ENCODE measurements at regions not wholly inside any gene's neighbourhood (a gene's known extent, or its start where the extent isn't known, plus 50 kb on each side); places are given as distances from the start of the nearest gene placed in this dataset.

- FAIRE-seq: no peak
- DNase-seq (ENCODE audit: insufficient read length, low spot score): no peak
Measured at GRCh38 chr3:56876916-56877315, 75.2 kb upstream of the ARHGEF3 start.

- no peak for DNase-seq (ENCODE audit: insufficient read length, low spot score)
- FAIRE-seq: no peak
Measured at GRCh38 chr3:56874269-56874668, 72.5 kb upstream of the ARHGEF3 start.

GRCh38 chr3:56870436-56870835, 68.7 kb upstream of the ARHGEF3 start:
- FAIRE-seq (no peak), DNase-seq (ENCODE audit: insufficient read length, low spot score) (no peak)

- FAIRE-seq (no peak), DNase-seq (ENCODE audit: insufficient read length, low spot score) (no peak)
Measured at GRCh38 chr3:56869157-56869889, 67.6 kb upstream of the ARHGEF3 start.

- FAIRE-seq (no peak), DNase-seq (ENCODE audit: insufficient read length, low spot score) (no peak)
Measured at GRCh38 chr3:56868706-56869105, 67.0 kb upstream of the ARHGEF3 start.

GRCh38 chr3:56867671-56868070, 65.9 kb upstream of the ARHGEF3 start:
- FAIRE-seq (no peak), DNase-seq (ENCODE audit: insufficient read length, low spot score) (no peak)

- DNase-seq (ENCODE audit: insufficient read length, low spot score) (no peak), FAIRE-seq (no peak)
Measured at GRCh38 chr3:56864918-56865524, 63.3 kb upstream of the ARHGEF3 start.

- DNase-seq (ENCODE audit: insufficient read length, low spot score) (no peak), FAIRE-seq (no peak)
Measured at GRCh38 chr3:56864090-56864489, 62.3 kb upstream of the ARHGEF3 start.

GRCh38 chr3:56862352-56863062, 60.8 kb upstream of the ARHGEF3 start:
- DNase-seq (ENCODE audit: insufficient read length, low spot score) (peak; percentile 30), FAIRE-seq (no peak)

GRCh38 chr3:56861511-56861910, 59.8 kb upstream of the ARHGEF3 start:
- FAIRE-seq (no peak), DNase-seq (ENCODE audit: insufficient read length, low spot score) (no peak)

GRCh38 chr3:56860939-56861338, 59.2 kb upstream of the ARHGEF3 start:
- no peak for FAIRE-seq
- no peak for DNase-seq (ENCODE audit: insufficient read length, low spot score)

- DNase-seq (ENCODE audit: insufficient read length, low spot score): no peak
Measured at GRCh38 chr3:56860351-56860750, 58.6 kb upstream of the ARHGEF3 start.

GRCh38 chr3:56858331-56858730, 56.6 kb upstream of the ARHGEF3 start:
- DNase-seq (ENCODE audit: insufficient read length, low spot score) (no peak), FAIRE-seq (no peak)

More at GRCh38 chr3:56860351-56860750, 58.6 kb upstream of the ARHGEF3 start:
- no peak for FAIRE-seq

GRCh38 chr3:56857178-56857577, 55.4 kb upstream of the ARHGEF3 start:
- FAIRE-seq: no peak
- no peak for DNase-seq (ENCODE audit: insufficient read length, low spot score)

GRCh38 chr3:56856752-56857151, 55.0 kb upstream of the ARHGEF3 start:
- DNase-seq (ENCODE audit: insufficient read length, low spot score) (no peak), FAIRE-seq (no peak)

GRCh38 chr3:56855856-56856512, 54.2 kb upstream of the ARHGEF3 start:
- DNase-seq (ENCODE audit: insufficient read length, low spot score): peak; percentile 39
- no peak for FAIRE-seq

GRCh38 chr3:56854856-56855611, 53.3 kb upstream of the ARHGEF3 start:
- FAIRE-seq: peak; percentile 4
- DNase-seq (ENCODE audit: insufficient read length, low spot score): no peak

- no peak for FAIRE-seq
- peak; percentile 23 for DNase-seq (ENCODE audit: insufficient read length, low spot score)
Measured at GRCh38 chr3:56851966-56852884, 50.5 kb upstream of the ARHGEF3 start.

Measured in HTR-8/SVneo (cell line).